ENCODE measurements at regions not wholly inside any gene's neighbourhood (a gene's known extent, or its start where the extent isn't known, plus 50 kb on each side); places are given as distances from the start of the nearest gene placed in this dataset.

- TF ChIP-seq FOXP2 (optimal IDR thresholded peaks at IDR 0.05; ENCODE audit: control extremely low read depth, extremely low read length, insufficient read depth) (no peak), EZH2 (IDR thresholded peaks at IDR 0.05) (no peak), POLR2AphosphoS5 (IDR thresholded peaks at IDR 0.05; ENCODE audit: borderline replicate concordance, low read depth, low read length) (no peak)
- H3K9me3 ChIP-seq (ENCODE audit: low read depth, low read length) = no peaks in the 10 kb centered on the region
- H3K4me3 ChIP-seq = no peak overlapping the region
- DNase-seq (ENCODE audit: low read depth, low spot score) = no peak
- H3K36me3 ChIP-seq (ENCODE audit: insufficient read depth, low read length) = no peaks in the 10 kb centered on the region
- no peak overlapping the region for H3K27ac ChIP-seq
- H3K9ac ChIP-seq (ENCODE audit: insufficient read length) = no peak overlapping the region
These were observed 317.7 kb upstream of the OBI1 start for GRCh38 chr13:78976696-78977095.

GRCh38 chr13:78972561-78972960, 313.6 kb upstream of the OBI1 start:
- Histone ChIP-seq H3K27ac (no peak overlapping the region), H3K4me3 (no peak overlapping the region), H3K36me3 (ENCODE audit: insufficient read depth, low read length) (no peaks in the 10 kb centered on the region), H3K9ac (ENCODE audit: insufficient read length) (no peak overlapping the region), H3K9me3 (ENCODE audit: low read depth, low read length) (no peaks in the 10 kb centered on the region)
- no peak for DNase-seq (ENCODE audit: low read depth, low spot score)
- no peak for TF ChIP-seq EZH2 (IDR thresholded peaks at IDR 0.05)
- TF ChIP-seq FOXP2 (optimal IDR thresholded peaks at IDR 0.05; ENCODE audit: control extremely low read depth, extremely low read length, insufficient read depth) = no peak
- no peak for TF ChIP-seq POLR2AphosphoS5 (IDR thresholded peaks at IDR 0.05; ENCODE audit: borderline replicate concordance, low read depth, low read length)

GRCh38 chr13:78971355-78972025, 312.5 kb upstream of the OBI1 start:
- Histone ChIP-seq H3K4me3 (no peak overlapping the region), H3K27ac (no peak overlapping the region), H3K36me3 (ENCODE audit: insufficient read depth, low read length) (no peaks in the 10 kb centered on the region), H3K9ac (ENCODE audit: insufficient read length) (no peak overlapping the region), H3K9me3 (ENCODE audit: low read depth, low read length) (no peaks in the 10 kb centered on the region)
- no peak for DNase-seq (ENCODE audit: low read depth, low spot score)
- no peak for TF ChIP-seq POLR2AphosphoS5 (IDR thresholded peaks at IDR 0.05; ENCODE audit: borderline replicate concordance, low read depth, low read length)
- TF ChIP-seq EZH2 (IDR thresholded peaks at IDR 0.05) = no peak
- TF ChIP-seq FOXP2 (optimal IDR thresholded peaks at IDR 0.05; ENCODE audit: control extremely low read depth, extremely low read length, insufficient read depth) = no peak

- TF ChIP-seq FOXP2 (optimal IDR thresholded peaks at IDR 0.05; ENCODE audit: control extremely low read depth, extremely low read length, insufficient read depth) = no peak
- TF ChIP-seq POLR2AphosphoS5 (IDR thresholded peaks at IDR 0.05; ENCODE audit: borderline replicate concordance, low read depth, low read length) = no peak
- TF ChIP-seq EZH2 (IDR thresholded peaks at IDR 0.05) = no peak
- no peak overlapping the region for H3K9ac ChIP-seq (ENCODE audit: insufficient read length)
- H3K9me3 ChIP-seq (ENCODE audit: low read depth, low read length) = no peaks in the 10 kb centered on the region
- no peaks in the 10 kb centered on the region for H3K36me3 ChIP-seq (ENCODE audit: insufficient read depth, low read length)
- H3K27ac ChIP-seq = no peak overlapping the region
- no peak for DNase-seq (ENCODE audit: low read depth, low spot score)
- no peak overlapping the region for H3K4me3 ChIP-seq
These were observed 301.9 kb upstream of the OBI1 start for GRCh38 chr13:78960881-78961280.

- H3K9ac ChIP-seq (ENCODE audit: insufficient read length) = no peak overlapping the region
- no peak overlapping the region for H3K27ac ChIP-seq
- no peaks in the 10 kb centered on the region for H3K36me3 ChIP-seq (ENCODE audit: insufficient read depth, low read length)
- H3K9me3 ChIP-seq (ENCODE audit: low read depth, low read length) = no peaks in the 10 kb centered on the region
- DNase-seq (ENCODE audit: low read depth, low spot score) = no peak
- no peak overlapping the region for H3K4me3 ChIP-seq
- TF ChIP-seq POLR2AphosphoS5 (IDR thresholded peaks at IDR 0.05; ENCODE audit: borderline replicate concordance, low read depth, low read length) (no peak), EZH2 (IDR thresholded peaks at IDR 0.05) (no peak), FOXP2 (optimal IDR thresholded peaks at IDR 0.05; ENCODE audit: control extremely low read depth, extremely low read length, insufficient read depth) (no peak)
These were observed 299.1 kb upstream of the OBI1 start for GRCh38 chr13:78958006-78958405.

GRCh38 chr13:78940455-78941130, 281.6 kb upstream of the OBI1 start:
- no peak overlapping the region for H3K27ac ChIP-seq
- TF ChIP-seq EZH2 (IDR thresholded peaks at IDR 0.05) (no peak), FOXP2 (optimal IDR thresholded peaks at IDR 0.05; ENCODE audit: control extremely low read depth, extremely low read length, insufficient read depth) (no peak), POLR2AphosphoS5 (IDR thresholded peaks at IDR 0.05; ENCODE audit: borderline replicate concordance, low read depth, low read length) (no peak)
- no peaks in the 10 kb centered on the region for H3K9me3 ChIP-seq (ENCODE audit: low read depth, low read length)
- no peak overlapping the region for H3K9ac ChIP-seq (ENCODE audit: insufficient read length)
- DNase-seq (ENCODE audit: low read depth, low spot score) = no peak
- no peaks in the 10 kb centered on the region for H3K36me3 ChIP-seq (ENCODE audit: insufficient read depth, low read length)
- H3K4me3 ChIP-seq = no peak overlapping the region

GRCh38 chr13:78934336-78934735, 275.4 kb upstream of the OBI1 start:
- H3K4me3 ChIP-seq = no peak overlapping the region
- no peak overlapping the region for H3K9ac ChIP-seq (ENCODE audit: insufficient read length)
- H3K9me3 ChIP-seq (ENCODE audit: low read depth, low read length) = no peaks in the 10 kb centered on the region
- H3K36me3 ChIP-seq (ENCODE audit: insufficient read depth, low read length) = no peaks in the 10 kb centered on the region
- DNase-seq (ENCODE audit: low read depth, low spot score) = no peak
- TF ChIP-seq EZH2 (IDR thresholded peaks at IDR 0.05) (no peak), POLR2AphosphoS5 (IDR thresholded peaks at IDR 0.05; ENCODE audit: borderline replicate concordance, low read depth, low read length) (no peak), FOXP2 (optimal IDR thresholded peaks at IDR 0.05; ENCODE audit: control extremely low read depth, extremely low read length, insufficient read depth) (no peak)
- H3K27ac ChIP-seq = no peak overlapping the region

GRCh38 chr13:78915015-78915414, 256.1 kb upstream of the OBI1 start:
- Histone ChIP-seq H3K9me3 (ENCODE audit: low read depth, low read length) (no peaks in the 10 kb centered on the region), H3K27ac (no peak overlapping the region), H3K4me3 (no peak overlapping the region), H3K36me3 (ENCODE audit: insufficient read depth, low read length) (no peaks in the 10 kb centered on the region), H3K9ac (ENCODE audit: insufficient read length) (no peak overlapping the region)
- TF ChIP-seq POLR2AphosphoS5 (IDR thresholded peaks at IDR 0.05; ENCODE audit: borderline replicate concordance, low read depth, low read length) (no peak), EZH2 (IDR thresholded peaks at IDR 0.05) (no peak), FOXP2 (optimal IDR thresholded peaks at IDR 0.05; ENCODE audit: control extremely low read depth, extremely low read length, insufficient read depth) (no peak)
- DNase-seq (ENCODE audit: low read depth, low spot score) = no peak
